HepG2 (cell line): ENCODE measurements at regions not wholly inside any gene's neighbourhood (a gene's known extent, or its start where the extent isn't known, plus 50 kb on each side); places are given as distances from the start of the nearest gene placed in this dataset.

Source experiments
- ATAC-seq: fragments of 200-7000 bp; cut with Tn5 transposase; 3 replicates; pipeline ENCODE4 v1.9.1; 2020; ENCODE audit warnings: mild to moderate bottlenecking, moderate library complexity
- BruUV-seq: library from RNA; stranded (reverse); fragments of 400-500 nt; replicated peaks from 2 replicates; lab custom pipeline; 2021; lab: Mats Ljungman, UMichigan
- CTCF ChIA-PET: fragments of 300-600 bp; formaldehyde crosslinking; extraction: SDS; loops from one replicate; lab custom pipeline; 2021; ENCODE audit warnings: low total read pairs, inconsistent platforms, low intra/inter-chr PET ratio; lab: Yijun Ruan, JAX
- POLR2A ChIA-PET: fragments of 350-600 bp; sonication (Branson Sonifier 250); formaldehyde crosslinking; loops from one replicate; lab custom pipeline; 2020; ENCODE audit warnings: antibody characterized with exemption, inconsistent platforms; lab: Yijun Ruan, JAX
- DNase-seq: peaks from one replicate; pipeline ENCODE4 v3.0.0-alpha.2; 2015; ENCODE audit warnings: low spot score
- FAIRE-seq: peaks from 3 replicates; lab custom pipeline; 2011; peaks lifted over from hg19 to GRCh38; lab: Jason Lieb, UNC
- H2AFZ ChIP-seq: one replicate; pipeline ENCODE4 v1.6.1; 2011; ENCODE audit warnings: low read length, inconsistent platforms
- H3K27ac ChIP-seq: fragments of 300-600 bp; 3 replicates; pipeline ENCODE4 v1.8.0; 2011; ENCODE audit warnings: mixed run types, mild to moderate bottlenecking, mixed read lengths, low read length, inconsistent platforms; ENCODE audit not compliant: insufficient read depth; ENCODE audit errors: extremely low read length
- H3K27me3 ChIP-seq, 2 experiments: fragments of 200-600 bp in 1 of 2; 2 replicates in 1 of 2; 3 replicates in 1 of 2; pipeline versions ENCODE4 v1.6.0 to v1.8.0; 2011; ENCODE audit warnings: low read length in 2 of 2, mild to moderate bottlenecking in 2 of 2, moderate library complexity in 2 of 2, inconsistent platforms in 1 of 2; ENCODE audit not compliant: insufficient read depth in 2 of 2, control insufficient read depth in 1 of 2
- H3K36me3 ChIP-seq, 2 experiments: fragments of 200-600 bp in 1 of 2; replicated peaks in 1 of 2; 2 replicates in 1 of 2; 3 replicates in 1 of 2; pipeline versions ENCODE4 v1.5.1 to v1.8.0; 2011; ENCODE audit warnings: low read length in 2 of 2, inconsistent platforms in 1 of 2; ENCODE audit not compliant: insufficient read depth in 2 of 2, control insufficient read depth in 1 of 2
- H3K4me1 ChIP-seq: 2 replicates; pipeline ENCODE4 v1.5.1; 2012; ENCODE audit warnings: low read length, inconsistent platforms; ENCODE audit not compliant: insufficient read depth
- H3K4me2 ChIP-seq: 2 replicates; pipeline ENCODE4 v1.6.0; 2011; ENCODE audit warnings: low read depth, low read length, inconsistent platforms
- H3K4me3 ChIP-seq, 3 experiments: fragments of 200-600 bp in 1 of 3; sonication (generic), shearing (Covaris generic) in 1 of 3; replicated peaks in 1 of 3; 2 replicates each; pipeline ENCODE4 v1.5.1; 2011 to 2016; ENCODE audit warnings: low read length in 3 of 3, inconsistent platforms in 2 of 3, low read depth in 2 of 3, mild to moderate bottlenecking in 2 of 3, control low read depth in 1 of 3, mixed read lengths in 1 of 3; ENCODE audit not compliant: insufficient read depth in 1 of 3
- H3K79me2 ChIP-seq: one replicate; pipeline ENCODE4 v1.6.1; 2011; ENCODE audit warnings: low read length, inconsistent platforms; ENCODE audit not compliant: insufficient read depth
- H3K9ac ChIP-seq: 2 replicates; pipeline ENCODE4 v1.6.0; 2011; ENCODE audit warnings: mild to moderate bottlenecking, low read depth, low read length, inconsistent platforms; ENCODE audit not compliant: insufficient read depth
- H3K9me3 ChIP-seq: 2 replicates; pipeline ENCODE4 v1.5.1; 2012; ENCODE audit warnings: mild to moderate bottlenecking, low read length
- H4K20me1 ChIP-seq: 2 replicates; pipeline ENCODE4 v1.6.0; 2011; ENCODE audit warnings: inconsistent platforms, mild to moderate bottlenecking, low read length, moderate library complexity; ENCODE audit not compliant: insufficient read depth
- KLF16 ChIP-seq, 2 experiments: sonication (generic) in 1 of 2; formaldehyde crosslinking in 1 of 2; IDR thresholded peaks; 2 replicates each; pipeline versions ENCODE4 v1.6.1 to v1.8.0; 2016 to 2023; ENCODE audit warnings: missing genetic modification reagents in 2 of 2, missing compliant biosample characterization in 1 of 2
- NFYB ChIP-seq: sonication (generic); formaldehyde crosslinking; IDR thresholded peaks from 2 replicates; pipeline ENCODE4 v1.4.0; 2020; ENCODE audit warnings: missing genetic modification reagents
- SETDB1 ChIP-seq: sonication (generic); formaldehyde crosslinking; IDR thresholded peaks from 2 replicates; pipeline ENCODE4 v1.5.1; 2020; ENCODE audit warnings: missing genetic modification reagents, mild to moderate bottlenecking, borderline replicate concordance
- SP140L ChIP-seq: sonication (generic); formaldehyde crosslinking; IDR thresholded peaks from 2 replicates; pipeline ENCODE4 v1.4.0; 2020; ENCODE audit warnings: missing genetic modification reagents, borderline replicate concordance
- ZFP37 ChIP-seq: sonication (generic); formaldehyde crosslinking; IDR thresholded peaks from 2 replicates; pipeline ENCODE4 v1.4.0; 2020; ENCODE audit warnings: missing genetic modification reagents, borderline replicate concordance
- ZNF234 ChIP-seq: sonication (generic); formaldehyde crosslinking; conservative IDR thresholded peaks from 2 replicates; pipeline ENCODE4 v1.5.1; 2020; ENCODE audit warnings: mild to moderate bottlenecking, missing genetic modification reagents
- ZNF24 ChIP-seq: fragments of 450-650 bp; IDR thresholded peaks from 2 replicates; pipeline ENCODE4 v1.6.1; 2017; ENCODE audit warnings: antibody characterized with exemption, mild to moderate bottlenecking
- ZNF562 ChIP-seq: sonication (generic); formaldehyde crosslinking; IDR thresholded peaks from 2 replicates; pipeline ENCODE4 v1.8.0; 2022; ENCODE audit warnings: missing genetic modification reagents, borderline replicate concordance
- WGBS: methylation state at CpG from one replicate; pipeline ENCODE4 v1.1.6; 2017; ENCODE audit warnings: low lambda C conversion rate; 5-methylcytosine and 5-hydroxymethylcytosine counted together
- in situ Hi-C: cut with HindIII; loops from 2 replicates; pipeline ENCODE4 v1.10.0; 2017; ENCODE audit warnings: low pct_unique_long_range_greater_than_20kb; ENCODE audit not compliant: extremely low pct_ligation_motif_present
- intact Hi-C: fragments of 100-400 bp; cut with micrococcal nuclease; formaldehyde crosslinking; loops from one replicate; pipeline ENCODE4 v1.10.0; 2022; ENCODE audit not compliant: unreplicated experiment
- TF ChIP-seq, protein P1 (sequence below): sonication (generic); formaldehyde crosslinking; IDR thresholded peaks from 2 replicates; pipeline ENCODE4; 2020; ENCODE audit warnings: missing genetic modification reagents, mild to moderate bottlenecking, borderline replicate concordance
- TF ChIP-seq, protein P2 (sequence below): sonication (generic); formaldehyde crosslinking; IDR thresholded peaks from 2 replicates; pipeline ENCODE4 v1.9.0; 2021; ENCODE audit warnings: mild to moderate bottlenecking, missing genetic modification reagents

DNA sequence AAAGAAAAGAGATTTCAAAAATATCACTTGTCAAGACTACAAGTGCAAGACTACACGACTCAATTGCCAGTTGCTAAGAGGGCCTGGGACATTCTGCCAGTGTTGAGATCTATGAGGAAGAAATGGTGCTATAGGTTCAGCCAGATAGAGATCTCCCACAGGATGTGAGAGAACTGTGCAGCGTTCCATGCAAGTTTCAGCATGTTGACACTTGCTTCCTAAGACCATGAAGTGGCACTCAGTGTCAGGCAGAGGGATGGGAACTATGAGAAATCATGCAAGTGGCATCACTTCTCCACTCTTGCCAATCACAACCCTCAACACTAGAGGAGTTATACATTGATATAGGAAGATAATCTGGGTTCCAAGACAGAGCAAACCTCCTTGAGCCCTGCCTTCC, 210.3 kb downstream of the CHRM2 start:
- Histone ChIP-seq H3K4me3 (no peak overlapping the region), H3K36me3 (no peaks in the 10 kb centered on the region), H3K4me1 (no peaks in the 10 kb centered on the region), H3K9me3 (no peaks in the 10 kb centered on the region), H4K20me1 (no peaks in the 10 kb centered on the region), H3K9ac (no peak overlapping the region), H3K27me3 (no peaks in the 10 kb centered on the region), H3K4me2 (no peak overlapping the region), H3K27ac (no peak overlapping the region), H3K79me2 (no peaks in the 10 kb centered on the region), H2AFZ (no peak overlapping the region)
- CTCF ChIA-PET: no interaction called here
- POLR2A ChIA-PET: no interaction called here
- TF ChIP-seq KLF16 (CRISPR knock-in tag; IDR thresholded peaks at IDR 0.05) (no peak), ZNF562 (CRISPR knock-in tag) (no peak), NFYB (CRISPR knock-in tag) (no peak), ZFP37 (CRISPR knock-in tag) (no peak), ZNF24 (no peak), ZNF234 (no peak), SP140L (CRISPR knock-in tag) (no peak), SETDB1 (CRISPR knock-in tag) (no peak)
- TF ChIP-seq, protein P1, sequence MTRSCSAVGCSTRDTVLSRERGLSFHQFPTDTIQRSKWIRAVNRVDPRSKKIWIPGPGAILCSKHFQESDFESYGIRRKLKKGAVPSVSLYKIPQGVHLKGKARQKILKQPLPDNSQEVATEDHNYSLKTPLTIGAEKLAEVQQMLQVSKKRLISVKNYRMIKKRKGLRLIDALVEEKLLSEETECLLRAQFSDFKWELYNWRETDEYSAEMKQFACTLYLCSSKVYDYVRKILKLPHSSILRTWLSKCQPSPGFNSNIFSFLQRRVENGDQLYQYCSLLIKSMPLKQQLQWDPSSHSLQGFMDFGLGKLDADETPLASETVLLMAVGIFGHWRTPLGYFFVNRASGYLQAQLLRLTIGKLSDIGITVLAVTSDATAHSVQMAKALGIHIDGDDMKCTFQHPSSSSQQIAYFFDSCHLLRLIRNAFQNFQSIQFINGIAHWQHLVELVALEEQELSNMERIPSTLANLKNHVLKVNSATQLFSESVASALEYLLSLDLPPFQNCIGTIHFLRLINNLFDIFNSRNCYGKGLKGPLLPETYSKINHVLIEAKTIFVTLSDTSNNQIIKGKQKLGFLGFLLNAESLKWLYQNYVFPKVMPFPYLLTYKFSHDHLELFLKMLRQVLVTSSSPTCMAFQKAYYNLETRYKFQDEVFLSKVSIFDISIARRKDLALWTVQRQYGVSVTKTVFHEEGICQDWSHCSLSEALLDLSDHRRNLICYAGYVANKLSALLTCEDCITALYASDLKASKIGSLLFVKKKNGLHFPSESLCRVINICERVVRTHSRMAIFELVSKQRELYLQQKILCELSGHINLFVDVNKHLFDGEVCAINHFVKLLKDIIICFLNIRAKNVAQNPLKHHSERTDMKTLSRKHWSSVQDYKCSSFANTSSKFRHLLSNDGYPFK (CRISPR knock-in tag): no peak
- TF ChIP-seq, protein P2, sequence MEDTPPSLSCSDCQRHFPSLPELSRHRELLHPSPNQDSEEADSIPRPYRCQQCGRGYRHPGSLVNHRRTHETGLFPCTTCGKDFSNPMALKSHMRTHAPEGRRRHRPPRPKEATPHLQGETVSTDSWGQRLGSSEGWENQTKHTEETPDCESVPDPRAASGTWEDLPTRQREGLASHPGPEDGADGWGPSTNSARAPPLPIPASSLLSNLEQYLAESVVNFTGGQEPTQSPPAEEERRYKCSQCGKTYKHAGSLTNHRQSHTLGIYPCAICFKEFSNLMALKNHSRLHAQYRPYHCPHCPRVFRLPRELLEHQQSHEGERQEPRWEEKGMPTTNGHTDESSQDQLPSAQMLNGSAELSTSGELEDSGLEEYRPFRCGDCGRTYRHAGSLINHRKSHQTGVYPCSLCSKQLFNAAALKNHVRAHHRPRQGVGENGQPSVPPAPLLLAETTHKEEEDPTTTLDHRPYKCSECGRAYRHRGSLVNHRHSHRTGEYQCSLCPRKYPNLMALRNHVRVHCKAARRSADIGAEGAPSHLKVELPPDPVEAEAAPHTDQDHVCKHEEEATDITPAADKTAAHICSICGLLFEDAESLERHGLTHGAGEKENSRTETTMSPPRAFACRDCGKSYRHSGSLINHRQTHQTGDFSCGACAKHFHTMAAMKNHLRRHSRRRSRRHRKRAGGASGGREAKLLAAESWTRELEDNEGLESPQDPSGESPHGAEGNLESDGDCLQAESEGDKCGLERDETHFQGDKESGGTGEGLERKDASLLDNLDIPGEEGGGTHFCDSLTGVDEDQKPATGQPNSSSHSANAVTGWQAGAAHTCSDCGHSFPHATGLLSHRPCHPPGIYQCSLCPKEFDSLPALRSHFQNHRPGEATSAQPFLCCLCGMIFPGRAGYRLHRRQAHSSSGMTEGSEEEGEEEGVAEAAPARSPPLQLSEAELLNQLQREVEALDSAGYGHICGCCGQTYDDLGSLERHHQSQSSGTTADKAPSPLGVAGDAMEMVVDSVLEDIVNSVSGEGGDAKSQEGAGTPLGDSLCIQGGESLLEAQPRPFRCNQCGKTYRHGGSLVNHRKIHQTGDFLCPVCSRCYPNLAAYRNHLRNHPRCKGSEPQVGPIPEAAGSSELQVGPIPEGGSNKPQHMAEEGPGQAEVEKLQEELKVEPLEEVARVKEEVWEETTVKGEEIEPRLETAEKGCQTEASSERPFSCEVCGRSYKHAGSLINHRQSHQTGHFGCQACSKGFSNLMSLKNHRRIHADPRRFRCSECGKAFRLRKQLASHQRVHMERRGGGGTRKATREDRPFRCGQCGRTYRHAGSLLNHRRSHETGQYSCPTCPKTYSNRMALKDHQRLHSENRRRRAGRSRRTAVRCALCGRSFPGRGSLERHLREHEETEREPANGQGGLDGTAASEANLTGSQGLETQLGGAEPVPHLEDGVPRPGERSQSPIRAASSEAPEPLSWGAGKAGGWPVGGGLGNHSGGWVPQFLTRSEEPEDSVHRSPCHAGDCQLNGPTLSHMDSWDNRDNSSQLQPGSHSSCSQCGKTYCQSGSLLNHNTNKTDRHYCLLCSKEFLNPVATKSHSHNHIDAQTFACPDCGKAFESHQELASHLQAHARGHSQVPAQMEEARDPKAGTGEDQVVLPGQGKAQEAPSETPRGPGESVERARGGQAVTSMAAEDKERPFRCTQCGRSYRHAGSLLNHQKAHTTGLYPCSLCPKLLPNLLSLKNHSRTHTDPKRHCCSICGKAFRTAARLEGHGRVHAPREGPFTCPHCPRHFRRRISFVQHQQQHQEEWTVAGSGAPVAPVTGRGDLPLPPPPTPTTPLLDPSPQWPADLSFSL (CRISPR knock-in tag): no peak
- no TSS peak for BruUV-seq
- in situ Hi-C loops: no loop called here
- intact Hi-C loops: no loop called here
- 3% methylated on average over 2 of the region's 2 CpGs for WGBS
- no peak for DNase-seq
- FAIRE-seq: no peak
- ATAC-seq: no peak
